HG03103 (cell line): ENCODE measurements at regions not wholly inside any gene's neighbourhood (a gene's known extent, or its start where the extent isn't known, plus 50 kb on each side); places are given as distances from the start of the nearest gene placed in this dataset.
"Not testable (repeated sequence)": the region's sequence is repeated elsewhere in the genome, so short reads cannot be mapped to it uniquely, and the experiment has no call there.

Experiments used
- ATAC-seq: cut with Tn5 transposase; IDR thresholded peaks from one replicate; pipeline ENCODE4 v1.9.1; 2021; ENCODE audit warnings: low read depth; ENCODE audit not compliant: unreplicated experiment

GRCh38 chr4:31411565-31411964, 691.4 kb downstream of the PCDH7 start:
- no peak for ATAC-seq

DNA sequence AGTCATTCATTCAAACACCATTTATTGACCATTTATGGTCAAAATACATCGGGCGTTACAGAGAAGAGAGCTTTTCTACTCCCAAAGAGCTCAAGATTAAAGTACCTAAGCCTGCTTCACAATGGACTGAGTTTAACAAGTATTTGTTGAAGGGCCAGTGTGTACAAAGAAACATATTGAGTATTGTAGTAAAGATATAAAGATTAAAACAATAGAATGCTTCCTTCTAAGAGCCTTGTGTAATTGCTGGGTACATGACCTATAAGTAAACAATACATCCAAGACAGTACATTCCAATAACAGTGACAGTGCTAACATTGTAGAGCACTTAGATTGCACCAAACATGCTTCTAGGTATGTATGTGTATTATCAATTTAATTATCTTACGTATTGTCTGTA, 695.5 kb downstream of the PCDH7 start:
- ATAC-seq: no peak

GRCh38 chr4:31416498-31416897, 696.3 kb downstream of the PCDH7 start:
- no peak for ATAC-seq

- ATAC-seq: no peak
These were observed 696.9 kb downstream of the PCDH7 start for GRCh38 chr4:31417040-31417439.

DNA sequence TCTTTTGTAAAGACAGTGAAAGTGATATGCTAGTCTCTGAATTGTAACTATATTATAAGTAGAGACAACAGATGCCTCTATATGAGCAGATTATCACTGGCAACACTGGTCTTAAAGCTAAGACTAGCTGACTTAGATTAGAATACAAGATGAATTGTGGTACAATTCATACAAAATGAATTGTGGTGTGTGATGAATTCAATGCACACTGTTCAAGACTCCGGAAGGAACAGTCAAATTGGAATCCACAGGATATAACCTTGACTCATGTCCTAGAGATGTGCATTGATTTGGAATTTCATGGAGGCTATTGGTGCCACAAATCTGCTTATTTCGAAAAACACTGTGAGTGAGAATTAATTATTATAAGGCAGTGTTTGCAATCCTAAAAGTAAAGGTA, 701.8 kb downstream of the PCDH7 start:
- no peak for ATAC-seq

DNA sequence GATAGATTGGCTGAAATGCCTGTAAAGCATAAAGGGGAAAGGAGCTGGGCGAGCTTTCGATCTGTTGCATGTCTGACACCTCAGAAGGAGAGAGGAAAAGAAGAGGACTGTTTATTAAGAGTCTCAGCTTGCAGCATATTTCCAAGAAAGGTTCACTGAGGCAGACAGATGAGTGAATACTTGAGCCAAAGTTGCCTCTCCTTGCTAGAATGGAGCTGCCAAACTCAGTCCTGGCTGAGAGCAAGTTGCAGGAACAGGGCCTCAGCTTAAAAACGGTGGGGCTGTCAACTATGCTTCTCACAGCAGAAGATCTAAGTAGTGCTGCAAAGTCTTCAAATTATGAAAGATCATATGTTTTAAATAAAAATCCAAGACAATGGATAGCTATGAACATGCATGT, 707.5 kb downstream of the PCDH7 start:
- no peak for ATAC-seq

DNA sequence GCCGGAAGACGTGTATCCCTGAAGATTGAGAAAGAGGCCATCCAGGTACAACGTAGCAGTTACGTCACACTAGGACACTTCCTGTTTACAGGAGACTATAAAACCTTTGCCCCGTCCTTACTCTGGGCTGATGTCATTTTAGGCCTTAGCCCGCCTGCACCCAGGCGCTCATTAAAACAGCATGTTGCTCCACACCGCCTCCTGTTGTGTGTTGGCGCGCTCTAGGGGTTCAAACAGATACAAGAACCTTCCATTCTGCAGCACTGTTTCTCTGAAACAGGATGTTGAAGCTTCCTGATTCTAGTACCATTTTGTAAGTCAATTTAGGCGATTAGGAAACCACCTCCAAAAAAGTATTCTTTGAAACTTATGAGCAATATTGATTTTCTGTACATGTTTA, 722.1 kb downstream of the PCDH7 start:
- ATAC-seq: no peak

DNA sequence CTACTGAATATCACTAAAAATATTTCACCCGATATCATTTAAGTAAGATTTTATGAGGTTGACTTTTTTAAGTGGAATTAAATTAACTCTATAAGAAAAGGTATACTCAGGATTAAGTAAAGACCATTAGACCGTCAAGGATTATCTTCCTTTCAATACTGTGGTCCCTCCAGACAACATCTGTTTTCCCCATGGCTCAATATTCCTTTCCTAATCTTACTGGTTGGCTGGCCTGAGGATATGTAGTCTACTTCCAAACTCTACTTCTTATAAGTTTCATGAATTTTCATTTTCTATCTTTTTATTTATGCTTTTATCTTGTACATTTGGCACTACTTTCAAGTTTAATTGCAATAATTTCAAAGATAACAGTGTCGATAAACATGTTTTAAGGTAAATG, 725.4 kb downstream of the PCDH7 start:
- no peak for ATAC-seq

DNA sequence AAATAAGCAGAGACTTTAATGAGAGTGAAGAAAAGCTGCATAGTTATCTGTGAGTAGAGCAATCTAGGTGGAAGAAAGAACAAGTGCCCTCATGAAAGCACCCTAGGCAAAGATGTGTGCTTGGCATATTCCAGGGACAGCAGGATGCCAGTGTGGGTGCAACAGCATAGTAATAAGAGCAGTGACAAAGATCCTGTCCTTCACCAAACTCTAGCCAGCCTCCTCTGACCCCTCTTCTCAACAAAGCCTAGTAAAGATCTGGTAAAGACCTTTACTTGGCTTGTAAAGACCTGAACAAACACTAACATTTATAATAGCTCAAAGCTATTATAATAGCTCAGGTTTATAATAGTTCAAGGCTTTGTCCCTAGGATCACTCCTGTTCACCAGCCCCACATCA, 735.4 kb downstream of the PCDH7 start:
- no peak for ATAC-seq

DNA sequence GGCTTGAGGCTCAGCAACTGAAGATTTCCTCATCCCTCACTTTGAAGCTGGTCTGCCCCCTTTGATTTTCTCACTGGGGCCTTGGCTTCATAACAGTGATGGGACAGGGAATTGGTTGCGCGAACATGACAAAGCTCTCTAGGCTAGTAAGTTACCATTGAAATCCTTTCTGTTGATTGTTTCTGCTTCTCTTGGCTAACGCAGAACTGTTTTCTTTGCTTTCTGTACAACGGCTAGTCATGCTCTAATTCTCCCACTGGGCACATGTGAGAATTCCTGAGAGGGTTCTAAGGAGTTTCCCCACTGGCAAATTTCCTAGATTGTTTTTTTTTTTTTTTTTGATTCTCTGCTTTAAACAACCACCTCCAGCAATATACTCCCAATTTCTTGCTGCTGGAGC, 738.6 kb downstream of the PCDH7 start:
- ATAC-seq: no peak

DNA sequence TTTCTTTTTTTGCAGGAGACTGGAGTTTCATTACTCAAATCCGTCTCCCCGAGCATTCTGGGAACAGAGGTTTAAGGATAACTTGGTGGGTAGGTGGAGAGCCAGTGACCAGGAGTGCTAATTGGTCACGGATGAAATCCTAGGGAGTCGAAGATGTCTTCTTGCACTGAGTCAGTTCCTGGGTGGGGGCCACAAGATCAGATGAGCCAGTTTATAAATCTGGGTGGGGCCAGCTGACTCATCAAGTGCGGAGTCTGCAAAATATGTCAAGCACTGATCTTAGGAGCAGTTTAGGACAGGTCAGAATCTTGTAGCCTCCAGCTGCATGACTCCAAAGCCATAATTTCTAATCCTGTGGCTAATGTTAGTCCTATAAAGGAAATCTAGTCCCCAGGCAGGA, 741.3 kb downstream of the PCDH7 start:
- no peak for ATAC-seq

DNA sequence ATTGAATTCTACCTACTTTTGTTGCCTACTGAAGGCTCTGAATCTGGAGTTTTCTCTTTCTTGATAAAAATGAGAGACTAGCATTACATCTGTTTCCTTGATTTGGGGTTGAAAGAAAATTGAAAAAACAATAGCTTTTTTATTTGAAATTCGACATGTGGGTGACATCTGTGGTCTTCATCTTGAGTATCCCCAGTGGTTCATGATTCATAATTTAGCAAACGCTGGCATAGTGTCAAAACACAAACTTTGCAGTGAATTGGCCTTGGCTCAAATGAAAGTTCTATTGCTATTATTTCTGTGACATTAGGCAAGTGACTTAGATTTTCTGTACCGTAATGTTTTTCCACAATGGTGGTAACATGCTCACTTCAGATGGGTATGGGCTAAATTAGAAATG, 747.6 kb downstream of the PCDH7 start:
- no peak for ATAC-seq

DNA sequence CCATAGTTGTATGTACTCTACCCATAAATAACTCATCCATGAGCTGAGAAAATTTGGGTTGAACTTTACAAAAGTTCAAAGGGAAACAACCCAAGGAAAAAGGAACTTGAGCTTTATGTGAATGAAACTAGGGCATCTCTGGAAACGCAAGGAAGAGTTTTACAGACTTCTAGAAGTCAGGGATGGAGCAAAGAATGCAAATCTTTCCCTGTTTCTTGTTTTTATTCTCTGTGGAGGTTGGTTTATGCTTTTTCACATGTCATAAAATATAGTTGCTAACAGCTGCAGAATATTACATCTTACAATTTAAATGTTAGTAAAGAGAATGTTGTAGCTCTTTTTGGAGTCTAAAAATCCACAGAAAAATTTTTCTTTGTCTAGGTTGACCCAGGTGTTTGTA, 754.1 kb downstream of the PCDH7 start:
- no peak for ATAC-seq

GRCh38 chr4:31482691-31483090, 762.5 kb downstream of the PCDH7 start:
- ATAC-seq: no peak

DNA sequence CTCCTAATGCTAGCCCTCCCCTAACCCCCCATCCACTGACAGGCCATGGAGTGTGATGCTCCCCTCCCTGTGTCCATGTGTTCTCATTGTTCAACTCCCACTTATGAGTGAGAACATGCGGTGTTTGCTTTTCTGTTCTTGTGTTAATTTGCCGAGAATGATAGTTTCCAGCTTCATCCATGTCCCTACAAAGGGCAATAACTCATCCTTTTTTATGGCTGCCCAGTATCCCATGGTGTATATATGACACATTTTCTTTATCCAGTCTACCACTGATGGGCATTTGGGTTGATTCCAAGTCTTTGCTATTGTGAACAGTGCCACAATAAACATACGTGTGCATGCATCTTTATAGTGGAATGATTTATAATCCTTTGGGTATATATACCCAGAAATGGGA, 779.0 kb downstream of the PCDH7 start:
- not testable (repeated sequence) for ATAC-seq

DNA sequence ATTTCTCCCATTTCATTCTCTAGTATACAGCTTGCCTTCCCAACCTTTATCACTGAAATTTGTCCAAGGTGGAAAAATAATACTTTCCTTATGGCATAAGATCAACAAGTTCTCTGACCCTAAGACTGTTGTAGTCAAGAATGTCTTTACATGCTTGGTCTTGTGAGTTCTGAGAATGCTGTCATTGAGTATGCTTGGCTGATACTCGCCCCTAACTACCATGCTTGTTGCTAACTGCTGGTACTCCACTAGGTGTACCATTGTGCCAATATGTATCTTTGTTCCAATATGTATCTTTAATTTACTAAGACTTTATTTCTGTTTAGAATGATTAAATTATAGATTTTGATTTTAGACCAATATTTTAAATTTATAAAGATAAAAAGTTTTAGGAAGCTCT, 796.4 kb downstream of the PCDH7 start:
- no peak for ATAC-seq

GRCh38 chr4:31518796-31519250, 798.7 kb downstream of the PCDH7 start:
- ATAC-seq: no peak

GRCh38 chr4:31530555-31530954, 810.4 kb downstream of the PCDH7 start:
- ATAC-seq: no peak

DNA sequence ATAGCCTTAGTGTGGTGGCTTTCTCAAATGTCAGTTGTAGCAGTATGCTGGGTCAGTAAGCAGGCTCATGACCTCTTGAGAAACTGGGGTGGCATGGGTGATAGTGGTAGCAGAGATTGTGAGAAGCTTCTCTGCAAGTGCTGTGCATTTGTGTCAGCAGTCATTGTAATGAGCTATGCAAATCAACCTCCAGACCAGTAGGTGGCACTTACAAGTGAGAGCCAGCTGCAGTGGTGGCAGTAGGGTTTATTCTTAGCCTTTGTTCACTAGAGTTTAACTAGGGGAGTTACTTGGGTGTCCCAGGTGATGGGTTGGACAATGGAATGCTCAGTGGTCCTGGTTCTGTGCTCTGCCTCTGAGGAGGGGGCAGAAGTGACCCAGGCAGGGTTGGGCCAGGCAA, 818.7 kb downstream of the PCDH7 start:
- no peak for ATAC-seq

- no peak for ATAC-seq
These were observed 819.3 kb downstream of the PCDH7 start for GRCh38 chr4:31539284-31540069.

- no peak for ATAC-seq
These were observed 825.2 kb downstream of the PCDH7 start for GRCh38 chr4:31545330-31545729.

DNA sequence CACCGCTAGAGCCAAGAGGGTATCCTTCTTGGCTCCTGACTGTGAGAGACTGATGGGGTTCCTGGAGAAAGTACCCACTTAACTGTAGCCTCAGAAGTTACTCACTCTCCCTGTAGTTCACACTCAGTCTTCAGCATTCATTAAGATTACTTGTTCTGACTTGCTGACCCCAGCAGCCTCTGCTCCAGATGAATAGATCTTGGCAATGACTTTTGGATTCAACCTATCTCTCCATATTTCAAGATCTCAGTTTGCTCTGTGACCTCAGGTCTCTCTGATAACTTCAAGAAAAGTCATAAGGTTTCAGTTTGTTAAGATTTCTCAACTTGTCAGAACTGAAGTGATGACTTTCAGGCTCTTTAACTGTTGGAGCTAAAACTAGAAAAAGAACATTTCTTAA, 825.6 kb downstream of the PCDH7 start:
- ATAC-seq: no peak

GRCh38 chr4:31548021-31548420, 827.9 kb downstream of the PCDH7 start:
- ATAC-seq: no peak
